Heart left ventricle (tissue), 16 donors: ENCODE measurements at regions not wholly inside any gene's neighbourhood (a gene's known extent, or its start where the extent isn't known, plus 50 kb on each side); places are given as distances from the start of the nearest gene placed in this dataset.

Experiments
- ATAC-seq, 4 donors: fragments of 200-7000 bp; cut with Tn5 transposase; one replicate each; pipeline ENCODE4 v1.9.1; 2020 to 2022; ENCODE audit warnings: moderate library complexity in 4 of 4, mild to moderate bottlenecking in 3 of 4, moderate number of reproducible peaks in 1 of 4
- DNase-seq, 5 donors: peaks; one replicate each; pipeline ENCODE4 v3.0.0-alpha.2; 2020
- H3K27ac ChIP-seq, 12 donors: fragments of 200-600 bp; sonication (generic) in 4 of 12; one replicate each; pipeline versions ENCODE4 v1.5.0 to v1.8.0; 2016 to 2022; ENCODE audit warnings: mild to moderate bottlenecking in 2 of 12
- H3K27me3 ChIP-seq, 9 donors: fragments of 200-600 bp; sonication (generic) in 2 of 9; one replicate each; pipeline versions ENCODE4 v1.5.1 to v1.8.0; 2016 to 2022; ENCODE audit warnings: mild to moderate bottlenecking in 3 of 9
- H3K36me3 ChIP-seq, 9 donors: fragments of 200-600 bp; sonication (generic) in 2 of 9; one replicate each; pipeline versions ENCODE4 v1.5.0 to v1.8.0; 2018 to 2022; ENCODE audit warnings: mild to moderate bottlenecking in 2 of 9
- H3K4me1 ChIP-seq, 12 donors: fragments of 200-600 bp; sonication (generic) in 4 of 12; one replicate each; pipeline versions ENCODE4 v1.5.0 to v1.8.0; 2016 to 2022; ENCODE audit warnings: mild to moderate bottlenecking in 3 of 12
- H3K4me3 ChIP-seq, 12 donors: fragments of 200-600 bp; sonication (generic) in 4 of 12; one replicate each; pipeline versions ENCODE4 v1.5.0 to v1.8.0; 2017 to 2022; ENCODE audit warnings: mild to moderate bottlenecking in 9 of 12, moderate library complexity in 4 of 12
- H3K9me3 ChIP-seq, 12 donors: fragments of 200-600 bp; sonication (generic) in 4 of 12; one replicate each; pipeline versions ENCODE4 v1.5.0 to v1.8.0; 2016 to 2022; ENCODE audit warnings: mild to moderate bottlenecking in 1 of 12
- POLR2A ChIP-seq, 2 donors: fragments of 450-650 bp; IDR thresholded peaks; one replicate each; pipeline ENCODE4 v1.6.1; 2017; ENCODE audit warnings: antibody characterized with exemption in 2 of 2, mild to moderate bottlenecking in 2 of 2, moderate library complexity in 2 of 2
- WGBS, 4 donors: extraction: QIAGEN DNeasy Blood & Tissue Kit in 2 of 4; methylation state at CpG; one replicate each; pipeline versions ENCODE4 v1.1.5 to v1.1.7; 2013 to 2018; 5-methylcytosine and 5-hydroxymethylcytosine counted together
- intact Hi-C, 10 donors: fragments of 100-400 bp; cut with DNase I; formaldehyde crosslinking; loops; one replicate each; pipeline versions ENCODE4 v1.11.1 to v1.14.2; 2022
- TF ChIP-seq, protein P1 (sequence below), 12 donors: fragments of 200-600 bp; sonication (generic) in 4 of 12; IDR thresholded peaks; one replicate each; pipeline versions ENCODE4 v1.5.0 to v1.8.0; 2018 to 2022; ENCODE audit warnings: antibody characterized with exemption in 12 of 12, mild to moderate bottlenecking in 5 of 12
- donor health status: ischemic (EF 13 %, LVEDD 7.1; RV severe dilation, severe dysfunction).
- donor health status: healthy with polysubstance abuse.
- donor health status: DM: no; HTN: yes; CAD: no.
- donor health status: DM: no; HTN: no; CAD: no.
- donor health status: ischemic (EF 25% LVEDD 6.9; RV normal size, moderate dysfunction).
- donor health status: ischemic (EF 25% LVEDD 5.7; RV mildly dilated, moderate dysfunction).
- donor health status: healthy.
- donor health status: DM: yes; HTN: yes; CAD: no.
- donor health status: ischemic (EF 35%, LVEDD 5.7; RV mildly dilated, moderate dysfunction).
- donor health status: nonischemic (EF 11% LVEDD 7.7; RV severe dilation, severe dysfunction).
- donor health status: DM: yes; HTN: yes; CAD: no.
- donor health status: PGD.
- donor health status: ischemic (EF 29% LVEDD 5.4; RV normal size, mild dysfunction).
- donor health status: nonischemic (EF 23%, LVEDD 6.1; RV moderate dilation, normal function).

DNA sequence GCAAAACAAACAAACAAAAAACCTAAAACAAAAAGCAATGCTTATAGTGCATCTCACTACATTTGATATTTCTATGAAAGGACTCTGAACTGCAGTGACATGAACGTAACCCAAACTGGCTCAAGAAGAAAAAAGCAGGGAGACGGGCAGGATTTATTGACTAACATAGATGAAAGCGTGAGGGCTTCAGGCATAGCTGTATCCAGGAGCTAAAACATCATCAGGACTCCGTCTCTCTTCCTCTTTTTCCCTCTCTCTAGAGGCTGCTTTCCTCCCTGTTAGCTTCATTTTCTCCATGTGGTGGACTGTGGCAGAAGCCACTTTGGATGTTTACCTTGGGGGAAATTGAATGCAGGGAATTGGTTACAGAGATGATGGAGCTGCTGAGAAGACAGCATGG, 418.2 kb upstream of the PROK2 start:
- no peaks in the 10 kb centered on the region for H3K36me3 ChIP-seq
- peaks cover 0 to 15% (median 5%) of the 10 kb centered on the region in 12 donors for H3K9me3 ChIP-seq
- DNase-seq (no peak), ATAC-seq (no peak)
- TF ChIP-seq POLR2A (IDR thresholded peaks at IDR 0.05), result no peak
- TF ChIP-seq, protein P1, sequence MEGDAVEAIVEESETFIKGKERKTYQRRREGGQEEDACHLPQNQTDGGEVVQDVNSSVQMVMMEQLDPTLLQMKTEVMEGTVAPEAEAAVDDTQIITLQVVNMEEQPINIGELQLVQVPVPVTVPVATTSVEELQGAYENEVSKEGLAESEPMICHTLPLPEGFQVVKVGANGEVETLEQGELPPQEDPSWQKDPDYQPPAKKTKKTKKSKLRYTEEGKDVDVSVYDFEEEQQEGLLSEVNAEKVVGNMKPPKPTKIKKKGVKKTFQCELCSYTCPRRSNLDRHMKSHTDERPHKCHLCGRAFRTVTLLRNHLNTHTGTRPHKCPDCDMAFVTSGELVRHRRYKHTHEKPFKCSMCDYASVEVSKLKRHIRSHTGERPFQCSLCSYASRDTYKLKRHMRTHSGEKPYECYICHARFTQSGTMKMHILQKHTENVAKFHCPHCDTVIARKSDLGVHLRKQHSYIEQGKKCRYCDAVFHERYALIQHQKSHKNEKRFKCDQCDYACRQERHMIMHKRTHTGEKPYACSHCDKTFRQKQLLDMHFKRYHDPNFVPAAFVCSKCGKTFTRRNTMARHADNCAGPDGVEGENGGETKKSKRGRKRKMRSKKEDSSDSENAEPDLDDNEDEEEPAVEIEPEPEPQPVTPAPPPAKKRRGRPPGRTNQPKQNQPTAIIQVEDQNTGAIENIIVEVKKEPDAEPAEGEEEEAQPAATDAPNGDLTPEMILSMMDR (IDR thresholded peaks at IDR 0.05), result no peak
- H3K27ac ChIP-seq, result no peak overlapping the region
- H3K27me3 ChIP-seq, result peaks cover 0 to 10% (median 0%) of the 10 kb centered on the region in 9 donors
- H3K4me1 ChIP-seq, result no peaks in the 10 kb centered on the region
- intact Hi-C loops, result no loop called here
- no peak overlapping the region for H3K4me3 ChIP-seq
- WGBS, 4 donors, result 89 to 96% (median 95%) methylated on average over 4 of the region's 4 CpGs

DNA sequence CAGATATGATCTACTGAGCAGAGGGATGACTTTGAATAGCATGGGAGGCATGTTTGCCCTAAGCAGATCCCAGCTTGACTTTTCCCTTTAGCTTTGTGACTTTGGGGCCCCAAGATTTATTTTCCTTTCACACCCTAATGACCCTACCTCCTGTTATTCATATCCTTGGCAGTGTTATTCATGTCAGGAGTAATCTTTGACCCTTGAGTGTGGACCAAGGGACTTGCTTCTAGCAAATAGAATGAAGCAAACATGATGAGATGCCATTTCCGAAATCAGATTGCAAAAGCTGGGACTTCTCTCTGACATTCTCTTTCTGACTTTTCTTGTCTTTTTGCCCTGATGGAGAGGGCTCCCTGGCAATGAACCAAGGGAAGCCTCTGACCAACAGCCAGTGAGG, 415.4 kb upstream of the PROK2 start:
- ATAC-seq (no peak), DNase-seq (no peak)

GRCh38 chr3:72199530-72199929, 414.6 kb upstream of the PROK2 start:
- intact Hi-C loops, result no loop called here
- TF ChIP-seq POLR2A (IDR thresholded peaks at IDR 0.05), result no peak
- TF ChIP-seq, protein P1 (IDR thresholded peaks at IDR 0.05), result no peak

More for the DNA sequence above, 415.4 kb upstream of the PROK2 start:
- intact Hi-C loops, result no loop called here
- H3K9me3 ChIP-seq, result peaks cover 0 to 15% (median 5%) of the 10 kb centered on the region in 12 donors
- peaks cover 0 to 8% (median 0%) of the 10 kb centered on the region in 9 donors for H3K27me3 ChIP-seq
- no peaks in the 10 kb centered on the region for H3K36me3 ChIP-seq
- H3K4me1 ChIP-seq, result no peaks in the 10 kb centered on the region
- no peak overlapping the region for H3K27ac ChIP-seq
- TF ChIP-seq POLR2A (IDR thresholded peaks at IDR 0.05), result no peak
- TF ChIP-seq, protein P1 (IDR thresholded peaks at IDR 0.05), result no peak
- H3K4me3 ChIP-seq, result no peak overlapping the region
- 89 to 100% (median 95%) methylated on average over 1 of the region's 1 CpG for whole genome bisulfite sequencing, 4 donors

DNA sequence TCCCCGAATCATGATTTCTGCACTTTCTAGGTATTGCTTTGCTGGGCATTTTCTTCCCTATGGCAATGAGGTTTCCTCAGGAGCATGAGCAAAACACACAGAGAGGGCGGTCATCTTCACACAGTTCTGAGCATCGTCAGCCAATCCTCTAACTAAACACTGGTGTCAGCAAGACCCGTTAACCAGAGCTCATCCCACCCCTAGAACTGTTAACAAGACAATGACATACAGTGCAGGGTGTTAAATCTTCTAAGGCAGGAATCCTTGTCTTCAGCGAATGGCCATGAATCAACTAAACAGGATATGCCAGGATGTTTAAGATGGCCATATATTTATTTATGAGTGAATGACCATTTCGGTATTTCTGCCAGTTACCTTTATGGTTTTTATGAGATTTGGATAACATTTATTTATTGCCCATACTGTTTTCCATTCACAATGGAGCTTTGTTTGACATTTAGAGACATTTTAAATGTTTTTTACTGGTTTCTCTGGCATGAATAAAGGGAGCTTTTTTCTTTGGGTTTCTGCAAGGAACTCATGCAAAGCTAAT, 411.5 kb upstream of the PROK2 start:
- 85 to 88% (median 86%) methylated on average over 6 of the region's 6 CpGs for WGBS, 4 donors
- intact Hi-C loops, result no loop called here
- Histone ChIP-seq H3K36me3 (no peaks in the 10 kb centered on the region), H3K4me3 (no peak overlapping the region), H3K4me1 (no peaks in the 10 kb centered on the region), H3K27me3 (peaks cover 0 to 1% (median 0%) of the 10 kb centered on the region in 9 donors), H3K9me3 (peaks cover 0 to 19% (median 7%) of the 10 kb centered on the region in 12 donors), H3K27ac (no peak overlapping the region)
- DNase-seq, result no peak
- ATAC-seq, result no peak
- TF ChIP-seq, protein P1 (IDR thresholded peaks at IDR 0.05), result no peak
- TF ChIP-seq POLR2A (IDR thresholded peaks at IDR 0.05), result no peak

More at GRCh38 chr3:72199530-72199929, 414.6 kb upstream of the PROK2 start:
- DNase-seq, result no peak
- Histone ChIP-seq H3K4me3 (no peak overlapping the region), H3K27me3 (peaks cover 0 to 8% (median 0%) of the 10 kb centered on the region in 9 donors), H3K4me1 (no peaks in the 10 kb centered on the region), H3K36me3 (no peaks in the 10 kb centered on the region), H3K27ac (no peak overlapping the region), H3K9me3 (peaks cover 0 to 15% (median 5%) of the 10 kb centered on the region in 12 donors)
- ATAC-seq, result no peak
- 89 to 96% (median 92%) methylated on average over 3 of the region's 3 CpGs for WGBS, 4 donors
